Effector memory CD8-positive, alpha-beta T cell (primary cell): ENCODE measurements at regions not wholly inside any gene's neighbourhood (a gene's known extent, or its start where the extent isn't known, plus 50 kb on each side); places are given as distances from the start of the nearest gene placed in this dataset.

Experiments
- ATAC-seq: fragments of 150-1000 bp; cut with Tn5 transposase; replicated peaks from 2 replicates; pipeline ENCODE4 v1.10.0; 2021; ENCODE audit warnings: mild to moderate bottlenecking, moderate library complexity
- DNase-seq, 3 experiments: peaks; one replicate each; pipeline ENCODE4 v3.0.0; 2021
- H3K27ac Mint-ChIP-seq, 2 donors: one replicate each; pipeline ENCODE4 v1.8.0; 2022; ENCODE audit warnings: mild to moderate bottlenecking in 2 of 2, mixed read lengths in 2 of 2, moderate library complexity in 2 of 2
- H3K27me3 Mint-ChIP-seq, 2 donors: one replicate each; pipeline ENCODE4 v1.8.0; 2022; ENCODE audit warnings: mixed read lengths in 2 of 2
- H3K36me3 Mint-ChIP-seq: one replicate; pipeline ENCODE4 v1.8.0; 2022; ENCODE audit warnings: mild to moderate bottlenecking, moderate library complexity, mixed read lengths; ENCODE audit not compliant: insufficient read depth
- H3K4me1 Mint-ChIP-seq, 2 donors: one replicate each; pipeline ENCODE4 v1.8.0; 2022; ENCODE audit warnings: low read depth in 2 of 2, mixed read lengths in 2 of 2
- H3K4me3 Mint-ChIP-seq, 2 donors: one replicate each; pipeline ENCODE4 v1.8.0; 2022; ENCODE audit warnings: mild to moderate bottlenecking in 2 of 2, mixed read lengths in 2 of 2, moderate library complexity in 2 of 2
- H3K9me3 Mint-ChIP-seq, 2 donors: one replicate each; pipeline ENCODE4 v1.8.0; 2022; ENCODE audit warnings: mixed read lengths in 2 of 2

GRCh38 chr2:6065703-6066102 is 373.5 kb downstream of the SOX11 start:
- ATAC-seq: no peak
- H3K9me3 Mint-ChIP-seq: peaks cover 3 to 9% of the 10 kb centered on the region in 2 donors
- no peak overlapping the region for H3K27ac Mint-ChIP-seq
- H3K27me3 Mint-ChIP-seq: no peaks in the 10 kb centered on the region
- DNase-seq: no peak
- no peaks in the 10 kb centered on the region for H3K36me3 Mint-ChIP-seq
- H3K4me1 Mint-ChIP-seq: no peaks in the 10 kb centered on the region
- H3K4me3 Mint-ChIP-seq: no peak overlapping the region

- Mint-ChIP-seq H3K4me1 (no peaks in the 10 kb centered on the region), H3K4me3 (no peak overlapping the region), H3K27ac (no peak overlapping the region), H3K36me3 (no peaks in the 10 kb centered on the region), H3K9me3 (no peaks in the 10 kb centered on the region), H3K27me3 (no peaks in the 10 kb centered on the region)
- DNase-seq (no peak), ATAC-seq (no peak)
These were observed 374.9 kb downstream of the SOX11 start for GRCh38 chr2:6067089-6067488.

DNA sequence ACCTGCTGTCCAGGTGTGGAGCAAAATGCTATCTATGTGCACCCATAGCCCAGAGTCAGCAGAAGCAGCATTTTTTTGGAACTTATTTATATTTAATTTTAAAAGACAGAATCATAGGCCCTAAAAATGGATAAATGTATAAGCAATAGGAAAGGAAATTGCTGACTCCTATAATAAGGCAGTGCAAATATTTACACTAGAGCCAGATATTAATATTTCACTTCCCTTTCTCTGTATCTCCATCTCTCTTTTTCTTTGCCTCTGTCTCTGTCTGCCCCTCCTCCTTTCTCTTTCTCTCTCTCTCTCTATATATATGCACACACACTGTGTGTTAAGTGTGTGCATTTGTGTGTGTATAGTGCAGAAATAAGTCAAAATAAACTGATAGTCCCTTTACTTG is 375.6 kb downstream of the SOX11 start:
- Mint-ChIP-seq H3K9me3 (no peaks in the 10 kb centered on the region), H3K27ac (no peak overlapping the region), H3K4me3 (no peak overlapping the region), H3K27me3 (no peaks in the 10 kb centered on the region), H3K36me3 (no peaks in the 10 kb centered on the region), H3K4me1 (no peaks in the 10 kb centered on the region)
- no peak for ATAC-seq
- no peak for DNase-seq

DNA sequence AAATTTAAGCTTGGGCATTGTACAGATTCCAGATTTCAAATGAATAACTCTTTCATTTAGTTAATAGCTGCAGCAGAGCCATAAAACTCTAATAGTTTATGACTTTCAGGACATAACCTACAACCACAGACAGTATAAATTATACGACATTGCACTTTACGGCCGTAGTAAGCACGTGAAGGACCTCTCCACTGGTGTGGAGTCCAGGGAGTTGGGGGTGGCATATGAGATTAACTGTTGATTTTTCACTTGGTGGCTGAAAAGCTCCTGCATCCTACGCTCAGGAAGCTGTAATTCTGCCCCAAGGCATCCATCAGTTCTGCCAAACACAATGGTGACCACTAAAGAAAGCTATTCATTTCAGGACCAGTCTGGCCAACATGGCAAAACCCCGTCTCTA is 376.2 kb downstream of the SOX11 start:
- Mint-ChIP-seq H3K27me3 (no peaks in the 10 kb centered on the region), H3K9me3 (no peaks in the 10 kb centered on the region), H3K4me1 (no peaks in the 10 kb centered on the region), H3K36me3 (no peaks in the 10 kb centered on the region), H3K27ac (no peak overlapping the region), H3K4me3 (no peak overlapping the region)
- DNase-seq (no peak), ATAC-seq (no peak)

DNA sequence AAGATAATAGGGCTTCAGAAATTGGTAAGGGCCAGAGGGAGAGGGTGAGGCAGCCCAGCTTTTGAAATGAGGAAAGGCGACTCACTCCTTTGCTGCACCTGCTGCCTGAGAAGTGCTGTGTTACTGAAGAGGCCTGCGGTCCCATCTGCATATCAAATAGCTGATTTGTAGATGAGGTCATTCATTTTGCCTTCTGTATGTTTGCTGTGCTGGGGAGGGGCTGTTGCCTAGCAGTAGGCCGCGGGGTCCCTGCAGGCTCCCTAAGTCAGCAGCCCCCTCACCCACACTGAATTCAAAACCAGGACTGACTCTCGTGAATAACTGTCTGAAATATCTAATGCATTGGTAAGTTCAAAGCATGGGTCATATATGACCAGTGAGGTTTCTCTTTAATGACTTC is 377.2 kb downstream of the SOX11 start:
- Mint-ChIP-seq H3K4me1 (no peaks in the 10 kb centered on the region), H3K36me3 (no peaks in the 10 kb centered on the region), H3K9me3 (no peaks in the 10 kb centered on the region), H3K27ac (no peak overlapping the region), H3K27me3 (no peaks in the 10 kb centered on the region), H3K4me3 (no peak overlapping the region)
- no peak for ATAC-seq
- no peak for DNase-seq

DNA sequence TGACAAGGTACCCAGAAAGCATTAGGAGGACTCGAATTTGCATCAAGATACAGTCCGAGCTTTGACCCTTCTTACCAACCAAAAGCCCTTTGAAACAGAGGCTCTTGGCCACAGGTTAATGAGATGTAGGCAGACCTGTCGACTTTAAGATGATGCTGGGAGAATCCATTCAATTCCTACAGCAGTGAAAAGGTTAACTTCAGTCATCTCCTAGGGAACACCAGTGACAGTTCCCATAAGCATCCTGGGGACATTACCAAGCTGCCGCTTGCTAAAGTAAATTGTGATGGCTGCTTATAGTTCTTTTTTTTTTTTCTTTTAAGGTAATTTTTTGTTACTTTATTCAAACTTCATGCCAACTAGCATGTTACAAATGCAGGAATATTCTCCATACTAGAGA is 379.3 kb downstream of the SOX11 start:
- Mint-ChIP-seq H3K27me3 (no peaks in the 10 kb centered on the region), H3K4me1 (no peaks in the 10 kb centered on the region)
- ATAC-seq: no peak

GRCh38 chr2:6072276-6072675 is 380.1 kb downstream of the SOX11 start:
- no peak for ATAC-seq
- no peak overlapping the region for H3K4me3 Mint-ChIP-seq
- no peaks in the 10 kb centered on the region for H3K36me3 Mint-ChIP-seq
- no peak overlapping the region for H3K27ac Mint-ChIP-seq
- no peak for DNase-seq
- no peaks in the 10 kb centered on the region for H3K27me3 Mint-ChIP-seq
- no peaks in the 10 kb centered on the region for H3K9me3 Mint-ChIP-seq
- H3K4me1 Mint-ChIP-seq: no peaks in the 10 kb centered on the region

More for the DNA sequence above, 379.3 kb downstream of the SOX11 start:
- Mint-ChIP-seq H3K36me3 (no peaks in the 10 kb centered on the region), H3K9me3 (no peaks in the 10 kb centered on the region), H3K4me3 (no peak overlapping the region), H3K27ac (no peak overlapping the region)
- DNase-seq: no peak

DNA sequence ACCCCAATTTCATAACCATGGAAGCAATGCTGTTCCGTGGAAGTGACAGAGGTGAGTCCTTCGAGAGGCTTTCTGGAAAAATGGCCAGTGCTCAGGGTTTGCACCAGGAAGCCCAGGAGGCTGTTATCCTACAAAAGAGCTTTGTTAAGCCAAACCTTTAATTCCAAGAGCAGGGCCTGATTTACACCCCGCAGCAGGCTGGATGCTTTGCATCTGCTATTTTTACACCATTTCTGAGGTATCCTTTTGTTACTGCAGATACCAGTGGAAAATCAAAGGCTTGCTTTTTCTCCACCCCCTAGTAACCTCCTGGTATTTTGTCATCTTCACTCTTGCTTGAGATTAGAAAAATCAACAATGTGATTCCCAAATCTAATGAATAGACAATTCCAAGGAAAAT is 380.6 kb downstream of the SOX11 start:
- ATAC-seq (no peak), DNase-seq (no peak)
- Mint-ChIP-seq H3K4me1 (no peaks in the 10 kb centered on the region), H3K27ac (no peak overlapping the region), H3K9me3 (no peaks in the 10 kb centered on the region), H3K4me3 (no peak overlapping the region), H3K36me3 (no peaks in the 10 kb centered on the region), H3K27me3 (no peaks in the 10 kb centered on the region)

GRCh38 chr2:6073191-6074088 is 381.3 kb downstream of the SOX11 start:
- H3K27me3 Mint-ChIP-seq: no peaks in the 10 kb centered on the region
- H3K4me3 Mint-ChIP-seq: no peak overlapping the region
- H3K9me3 Mint-ChIP-seq: no peaks in the 10 kb centered on the region
- H3K36me3 Mint-ChIP-seq: no peaks in the 10 kb centered on the region
- no peaks in the 10 kb centered on the region for H3K4me1 Mint-ChIP-seq
- DNase-seq (no peak), ATAC-seq (no peak)
- H3K27ac Mint-ChIP-seq: no peak overlapping the region

DNA sequence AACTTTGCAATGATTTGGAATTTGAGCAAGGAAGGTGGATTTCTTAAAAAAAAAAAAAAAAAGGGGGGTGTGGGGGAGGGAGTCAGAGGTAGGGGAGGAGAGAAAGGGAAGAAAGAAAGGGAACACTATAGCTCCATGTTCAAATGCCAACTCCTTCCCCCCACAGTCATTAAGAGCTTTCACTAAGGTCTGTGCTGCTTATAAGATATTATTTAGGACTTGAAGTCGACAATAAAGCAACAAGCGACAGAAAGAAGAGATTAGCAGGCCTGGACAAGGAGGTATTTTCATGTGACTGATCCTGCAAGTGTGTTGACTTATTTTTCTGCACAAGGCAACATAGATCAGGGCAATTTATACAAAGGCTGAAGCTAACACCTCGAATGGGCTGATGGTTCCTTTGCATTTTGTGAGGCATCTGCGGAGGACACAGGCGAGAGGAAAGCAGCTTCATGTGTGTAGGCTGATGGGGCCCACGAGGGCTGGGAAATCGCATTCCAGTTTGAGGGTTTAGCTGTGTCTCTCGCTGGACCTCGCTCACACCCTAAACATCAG is 382.0 kb downstream of the SOX11 start:
- Mint-ChIP-seq H3K9me3 (no peaks in the 10 kb centered on the region), H3K27ac (no peak overlapping the region), H3K4me3 (no peak overlapping the region), H3K4me1 (no peaks in the 10 kb centered on the region), H3K36me3 (no peaks in the 10 kb centered on the region), H3K27me3 (no peaks in the 10 kb centered on the region)
- ATAC-seq: no peak
- no peak for DNase-seq

DNA sequence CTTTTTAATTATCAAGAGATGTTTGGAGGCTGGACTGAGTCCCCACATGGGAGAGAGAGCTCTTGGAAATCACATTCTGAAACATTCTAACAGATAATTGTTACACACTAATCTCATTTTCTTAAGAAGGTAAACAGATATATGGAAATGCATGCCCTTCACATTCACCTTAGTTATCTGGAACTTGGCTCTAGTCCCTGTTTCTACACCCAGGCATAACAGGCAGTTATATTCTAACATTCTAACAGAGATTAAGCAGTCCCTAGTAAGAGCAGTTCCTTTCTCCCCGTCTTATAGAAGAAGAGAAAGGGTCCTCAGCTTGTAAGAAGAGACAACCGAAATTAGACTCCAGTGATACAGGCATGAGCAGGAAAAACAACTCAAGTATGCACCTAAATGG is 385.4 kb downstream of the SOX11 start:
- Mint-ChIP-seq H3K27me3 (no peaks in the 10 kb centered on the region), H3K4me1 (no peaks in the 10 kb centered on the region), H3K9me3 (peaks cover 2 to 7% of the 10 kb centered on the region in 2 donors), H3K27ac (no peak overlapping the region), H3K36me3 (no peaks in the 10 kb centered on the region), H3K4me3 (no peak overlapping the region)
- DNase-seq: no peak
- ATAC-seq: no peak

GRCh38 chr2:6078414-6078813 is 386.2 kb downstream of the SOX11 start:
- Mint-ChIP-seq H3K4me1 (no peaks in the 10 kb centered on the region), H3K36me3 (no peaks in the 10 kb centered on the region), H3K4me3 (no peak overlapping the region), H3K27me3 (no peaks in the 10 kb centered on the region), H3K9me3 (peaks cover 2 to 12% of the 10 kb centered on the region in 2 donors), H3K27ac (no peak overlapping the region)
- no peak for ATAC-seq
- DNase-seq: no peak

- Mint-ChIP-seq H3K27ac (no peak overlapping the region), H3K27me3 (no peaks in the 10 kb centered on the region), H3K9me3 (peaks cover 2 to 14% of the 10 kb centered on the region in 2 donors), H3K4me3 (no peak overlapping the region), H3K36me3 (no peaks in the 10 kb centered on the region), H3K4me1 (no peaks in the 10 kb centered on the region)
- ATAC-seq (no peak), DNase-seq (no peak)
These were observed 387.2 kb downstream of the SOX11 start for GRCh38 chr2:6079405-6079804.

DNA sequence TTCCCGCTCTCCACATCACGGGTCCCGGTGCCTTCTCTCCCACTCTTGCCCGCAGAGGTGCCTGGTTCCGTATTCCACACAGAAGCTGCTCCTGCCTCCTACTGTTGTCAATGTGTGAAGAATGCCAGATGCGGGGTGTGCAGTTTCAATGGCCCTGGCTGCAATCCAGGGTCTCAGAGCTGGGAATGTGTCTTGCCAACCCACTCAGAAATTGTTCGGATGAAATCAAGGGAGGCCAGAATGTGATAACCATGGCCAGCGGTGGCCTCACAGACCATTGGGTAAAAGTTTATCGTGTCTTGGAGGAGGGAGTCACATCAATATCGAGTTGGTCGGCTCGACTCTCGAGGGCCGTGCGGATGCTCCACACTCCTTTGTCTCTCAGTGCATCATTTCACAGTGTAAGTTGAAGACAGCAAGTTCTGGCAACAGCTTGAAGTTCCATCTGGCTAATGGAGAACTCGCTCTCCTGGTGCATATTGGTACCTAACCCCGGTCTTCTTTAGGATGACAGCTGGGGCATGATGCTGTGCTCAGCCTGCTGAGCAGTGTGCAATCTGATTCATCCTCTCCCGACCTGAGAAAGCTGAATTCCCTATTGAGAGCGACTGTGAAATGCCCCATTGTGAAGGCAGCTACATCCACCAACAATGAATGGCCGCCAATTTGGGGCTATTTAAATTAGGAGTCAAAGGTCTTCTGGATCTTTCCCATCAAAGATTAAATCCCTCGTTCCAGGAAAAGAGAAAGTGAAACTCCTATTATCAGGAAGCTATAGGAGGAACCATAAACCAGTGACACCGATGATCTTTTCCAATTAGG is 389.0 kb downstream of the SOX11 start:
- no peak overlapping the region for H3K27ac Mint-ChIP-seq
- peaks cover 2 to 17% of the 10 kb centered on the region in 2 donors for H3K9me3 Mint-ChIP-seq
- ATAC-seq: no peak
- no peaks in the 10 kb centered on the region for H3K27me3 Mint-ChIP-seq
- no peak for DNase-seq
- H3K4me3 Mint-ChIP-seq: no peak overlapping the region
- no peaks in the 10 kb centered on the region for H3K4me1 Mint-ChIP-seq
- H3K36me3 Mint-ChIP-seq: no peaks in the 10 kb centered on the region
